NCI-H510A treated with DMSO at 0.1 percent for 48 hours (cell line): ENCODE measurements at regions not wholly inside any gene's neighbourhood (a gene's known extent, or its start where the extent isn't known, plus 50 kb on each side); places are given as distances from the start of the nearest gene placed in this dataset.
A peak's percentile ranks its signal among the peaks of the same experiment; 100 is the strongest.

Source experiments
- DNase-seq: peaks from one replicate; lab custom pipeline; 2025; lab: John Stamatoyannopoulos, UW

- peak; percentile 38 for DNase-seq
These were observed 219.2 kb upstream of the TBX3 start for GRCh38 chr12:114903083-114903691.

- peak; percentile 40 for DNase-seq
These were observed 218.7 kb upstream of the TBX3 start for GRCh38 chr12:114902665-114903064.

- DNase-seq: no peak
These were observed 217.3 kb upstream of the TBX3 start for GRCh38 chr12:114901316-114901715.

GRCh38 chr12:114898159-114898558 lies 214.2 kb upstream of the TBX3 start:
- no peak for DNase-seq

GRCh38 chr12:114895827-114896226 lies 211.9 kb upstream of the TBX3 start:
- no peak for DNase-seq

GRCh38 chr12:114895081-114895480 lies 211.1 kb upstream of the TBX3 start:
- no peak for DNase-seq

GRCh38 chr12:114894076-114894475 lies 210.1 kb upstream of the TBX3 start:
- DNase-seq: peak; percentile 11

GRCh38 chr12:114888928-114889584 lies 205.1 kb upstream of the TBX3 start:
- DNase-seq: no peak

- DNase-seq: peak; percentile 12
These were observed 204.5 kb upstream of the TBX3 start for GRCh38 chr12:114888448-114888847.

- DNase-seq: no peak
These were observed 201.5 kb upstream of the TBX3 start for GRCh38 chr12:114885501-114885900.

GRCh38 chr12:114884575-114884974 lies 200.6 kb upstream of the TBX3 start:
- no peak for DNase-seq

- no peak for DNase-seq
These were observed 198.1 kb upstream of the TBX3 start for GRCh38 chr12:114882083-114882482.

- DNase-seq: no peak
These were observed 195.4 kb upstream of the TBX3 start for GRCh38 chr12:114879354-114879753.

GRCh38 chr12:114878781-114879180 lies 194.8 kb upstream of the TBX3 start:
- no peak for DNase-seq

- DNase-seq: no peak
These were observed 193.1 kb upstream of the TBX3 start for GRCh38 chr12:114876968-114877680.

GRCh38 chr12:114875313-114875712 lies 191.3 kb upstream of the TBX3 start:
- DNase-seq: peak; percentile 48

GRCh38 chr12:114873656-114874055 lies 189.7 kb upstream of the TBX3 start:
- no peak for DNase-seq

- peak; percentile 79 for DNase-seq
These were observed 185.2 kb upstream of the TBX3 start for GRCh38 chr12:114868995-114869834.

GRCh38 chr12:114866331-114866730 lies 182.4 kb upstream of the TBX3 start:
- DNase-seq: no peak

GRCh38 chr12:114864837-114865551 lies 181.0 kb upstream of the TBX3 start:
- peak; percentile 33 for DNase-seq

- DNase-seq: no peak
These were observed 179.9 kb upstream of the TBX3 start for GRCh38 chr12:114863911-114864310.

GRCh38 chr12:114860969-114861368 lies 177.0 kb upstream of the TBX3 start:
- no peak for DNase-seq
